AG04450 (cell line): ENCODE measurements at regions not wholly inside any gene's neighbourhood (a gene's known extent, or its start where the extent isn't known, plus 50 kb on each side); places are given as distances from the start of the nearest gene placed in this dataset.

Experiments used
- CTCF ChIA-PET: fragments of 300-600, 350-600 bp; formaldehyde crosslinking; extraction: SDS; loops from one replicate; lab custom pipeline; 2022; ENCODE audit warnings: antibody characterized with exemption, inconsistent platforms; lab: Charles Lee
- POLR2A ChIA-PET: fragments of 350-600 bp; formaldehyde crosslinking; extraction: SDS; loops from one replicate; lab custom pipeline; 2021; ENCODE audit warnings: antibody characterized with exemption, inconsistent platforms; lab: Yijun Ruan, JAX
- DNase-seq: peaks from one replicate; pipeline ENCODE4 v3.0.0-alpha.2; 2011; ENCODE audit warnings: low read depth, low spot score
- H3K27ac ChIP-seq: one replicate; pipeline ENCODE4 v1.5.1; 2012; ENCODE audit warnings: low read depth, low read length, control low read depth
- H3K27me3 ChIP-seq: one replicate; pipeline ENCODE4 v1.6.0; 2012; ENCODE audit warnings: low read length; ENCODE audit not compliant: control insufficient read depth, insufficient read depth
- H3K4me3 ChIP-seq: 2 replicates; pipeline ENCODE4 v1.5.1; 2011; ENCODE audit warnings: mild to moderate bottlenecking, low read depth, low read length, control low read depth
- H3K9me3 ChIP-seq: 2 replicates; pipeline ENCODE4 v1.5.1; 2012; ENCODE audit warnings: low read length; ENCODE audit not compliant: control insufficient read depth, insufficient read depth
- CTCF ChIP-seq: IDR thresholded peaks from 2 replicates; pipeline ENCODE4 v1.5.1; 2011; ENCODE audit warnings: low read depth, low read length, control low read depth, inconsistent platforms

GRCh38 chr2:5923957-5924945 is 232.1 kb downstream of the SOX11 start:
- TF ChIP-seq CTCF = no peak
- no peaks in the 10 kb centered on the region for H3K27me3 ChIP-seq
- CTCF ChIA-PET = interaction anchor here (1.6 kb wide), 1 partner anchor 9 kb away, joined by 7 read pairs; no protein-coding TSS in a partner anchor
- no peak overlapping the region for H3K4me3 ChIP-seq
- H3K27ac ChIP-seq = no peak overlapping the region
- POLR2A ChIA-PET = no interaction called here
- no peaks in the 10 kb centered on the region for H3K9me3 ChIP-seq
- DNase-seq = no peak

GRCh38 chr2:5925604-5926003 is 233.4 kb downstream of the SOX11 start:
- POLR2A ChIA-PET = no interaction called here
- Histone ChIP-seq H3K9me3 (no peaks in the 10 kb centered on the region), H3K27me3 (no peaks in the 10 kb centered on the region), H3K27ac (no peak overlapping the region), H3K4me3 (no peak overlapping the region)
- no peak for DNase-seq
- TF ChIP-seq CTCF = no peak
- CTCF ChIA-PET = no interaction called here

GRCh38 chr2:5926871-5927512 is 234.8 kb downstream of the SOX11 start:
- POLR2A ChIA-PET = no interaction called here
- Histone ChIP-seq H3K27me3 (no peaks in the 10 kb centered on the region), H3K9me3 (no peaks in the 10 kb centered on the region), H3K4me3 (no peak overlapping the region), H3K27ac (no peak overlapping the region)
- DNase-seq = no peak
- no peak for TF ChIP-seq CTCF
- CTCF ChIA-PET = no interaction called here

- DNase-seq = no peak
- POLR2A ChIA-PET = no interaction called here
These were observed 240.6 kb downstream of the SOX11 start for GRCh38 chr2:5932556-5933469.

More at GRCh38 chr2:5932556-5933469, 240.6 kb downstream of the SOX11 start:
- Histone ChIP-seq H3K9me3 (no peaks in the 10 kb centered on the region; the same call in 1 of the 2 replicates), H3K27me3 (peaks cover 2% of the 10 kb centered on the region), H3K4me3 (no peak overlapping the region), H3K27ac (no peak overlapping the region)
- CTCF ChIA-PET = no interaction called here
- no peak for TF ChIP-seq CTCF
